ENCODE measurements at regions not wholly inside any gene's neighbourhood (a gene's known extent, or its start where the extent isn't known, plus 50 kb on each side); places are given as distances from the start of the nearest gene placed in this dataset.
A peak's percentile ranks its signal among the peaks of the same experiment; 100 is the strongest.
"Not testable (repeated sequence)": the region's sequence is repeated elsewhere in the genome, so short reads cannot be mapped to it uniquely, and the experiment has no call there.

DNA sequence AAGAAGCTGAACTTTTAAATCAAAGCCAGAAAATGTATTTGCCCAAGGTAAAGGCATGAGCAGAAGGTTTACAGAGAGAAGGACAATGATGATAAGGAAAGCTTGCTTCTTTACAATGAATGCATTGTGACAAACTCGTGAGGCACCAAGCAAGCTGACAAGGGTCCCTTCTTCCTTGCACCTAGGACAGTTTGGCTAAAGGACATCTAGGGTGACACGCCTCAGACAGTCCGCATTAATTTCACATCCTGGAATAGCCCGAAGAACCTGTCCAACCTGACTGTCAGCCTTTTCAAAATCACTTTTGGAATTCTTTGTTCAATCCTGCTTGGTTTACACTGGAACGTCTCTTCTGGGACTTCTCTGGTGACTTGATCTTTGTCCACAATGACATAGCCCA is 146.4 kb upstream of the MAP3K1 start:
- ATAC-seq (no peak), DNase-seq (no peak)
- intact Hi-C loops (cut with DNase I): no loop called here

DNA sequence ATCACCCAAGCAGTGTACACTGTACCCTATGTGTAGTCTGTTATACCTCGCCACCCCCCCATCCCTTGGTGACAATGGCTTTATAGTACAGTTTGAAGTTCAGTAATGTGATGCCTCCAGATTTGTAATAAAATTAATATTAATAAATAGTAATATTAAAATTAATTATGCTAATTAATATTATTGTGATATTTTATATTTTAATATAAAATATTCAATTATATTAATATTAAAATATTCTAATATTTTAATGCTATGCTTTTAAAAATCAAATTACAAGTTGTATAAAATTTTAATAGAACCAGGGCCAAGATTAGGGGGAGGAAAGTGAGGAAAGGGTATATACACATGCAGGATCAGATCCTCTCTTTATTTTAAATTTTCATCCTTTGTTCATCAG is 147.7 kb upstream of the MAP3K1 start:
- intact Hi-C loops (cut with DNase I): no loop called here
- no peak for ATAC-seq
- no peak for DNase-seq

- ATAC-seq: peak in 1 of 2 donors; percentile 64
- DNase-seq: peak; percentile 37
- intact Hi-C loops (cut with DNase I): no loop called here
Measured at GRCh38 chr5:56666901-56667300, 148.4 kb upstream of the MAP3K1 start.

DNA sequence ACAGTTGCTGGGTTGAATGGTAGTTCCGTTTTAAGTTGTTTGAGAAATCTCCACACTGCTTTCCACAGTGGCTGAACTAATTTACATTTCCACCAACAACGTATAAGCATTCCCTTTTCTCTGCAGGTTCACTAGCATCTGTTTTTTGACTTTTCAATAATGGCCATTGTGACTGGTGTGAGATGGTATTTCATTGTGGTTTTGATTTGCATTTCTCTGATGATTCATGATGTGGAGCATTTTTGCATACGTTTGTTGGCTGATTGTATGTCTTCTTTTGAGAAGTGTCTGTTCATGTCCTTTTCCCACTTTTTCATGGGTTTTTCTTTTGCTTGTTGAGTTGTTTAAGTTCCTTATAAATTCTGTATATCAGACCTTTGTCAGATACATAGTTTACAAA is 150.2 kb upstream of the MAP3K1 start:
- intact Hi-C loops (cut with DNase I); ATAC-seq; DNase-seq: not testable (repeated sequence)

DNA sequence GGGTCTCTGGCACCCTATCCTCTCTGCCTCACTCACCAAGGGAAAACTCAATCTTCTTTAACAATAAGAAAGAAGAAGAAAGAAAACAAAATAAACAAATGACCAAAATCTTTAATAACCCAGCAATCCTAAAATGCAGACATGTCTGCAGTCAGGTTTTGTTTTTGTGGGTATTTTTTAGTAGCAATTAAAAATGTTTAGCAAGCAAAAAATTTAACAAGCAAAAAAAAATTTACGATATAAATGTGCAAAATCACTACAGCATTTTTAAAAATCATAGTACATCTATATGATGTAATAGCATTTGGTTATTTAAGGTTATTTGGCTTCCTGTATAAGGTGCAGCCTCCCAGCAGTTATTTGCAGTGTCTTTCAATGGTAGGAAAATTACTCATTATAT is 151.3 kb upstream of the MAP3K1 start:
- intact Hi-C loops (cut with DNase I): no loop called here
- DNase-seq: no peak
- ATAC-seq: no peak

- intact Hi-C loops (cut with DNase I): no loop called here
- ATAC-seq (no peak), DNase-seq (no peak)
Measured at GRCh38 chr5:56663523-56663922, 151.8 kb upstream of the MAP3K1 start.

GRCh38 chr5:56662893-56663292 is 152.5 kb upstream of the MAP3K1 start:
- intact Hi-C loops (cut with DNase I): no loop called here
- DNase-seq (no peak), ATAC-seq (no peak)

DNA sequence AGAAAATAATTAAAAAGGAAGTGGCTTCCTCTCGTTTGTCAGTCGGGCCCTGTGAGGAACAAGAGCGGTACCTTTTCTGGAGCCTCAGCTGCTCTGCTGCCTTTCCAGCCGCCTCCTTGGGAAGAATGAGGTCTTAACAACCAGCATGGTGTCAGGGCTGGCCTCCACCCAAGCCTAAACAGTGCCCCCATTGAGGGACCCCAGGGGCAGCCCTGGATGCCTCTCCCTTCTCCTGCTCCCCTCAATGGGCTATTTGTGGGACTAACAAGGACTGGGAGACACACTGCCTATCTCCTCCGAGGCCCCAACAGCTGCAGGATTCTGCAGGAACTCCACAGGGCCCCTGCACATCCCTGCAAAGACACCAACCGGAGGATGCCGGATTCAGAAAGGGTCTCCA is 155.4 kb upstream of the MAP3K1 start:
- intact Hi-C loops (cut with DNase I): no loop called here

GRCh38 chr5:56658972-56659371 is 156.4 kb upstream of the MAP3K1 start:
- intact Hi-C loops (cut with DNase I): no loop called here
- no peak for ATAC-seq
- no peak for DNase-seq

More for the DNA sequence above, 155.4 kb upstream of the MAP3K1 start:
- no peak for DNase-seq
- no peak for ATAC-seq

DNA sequence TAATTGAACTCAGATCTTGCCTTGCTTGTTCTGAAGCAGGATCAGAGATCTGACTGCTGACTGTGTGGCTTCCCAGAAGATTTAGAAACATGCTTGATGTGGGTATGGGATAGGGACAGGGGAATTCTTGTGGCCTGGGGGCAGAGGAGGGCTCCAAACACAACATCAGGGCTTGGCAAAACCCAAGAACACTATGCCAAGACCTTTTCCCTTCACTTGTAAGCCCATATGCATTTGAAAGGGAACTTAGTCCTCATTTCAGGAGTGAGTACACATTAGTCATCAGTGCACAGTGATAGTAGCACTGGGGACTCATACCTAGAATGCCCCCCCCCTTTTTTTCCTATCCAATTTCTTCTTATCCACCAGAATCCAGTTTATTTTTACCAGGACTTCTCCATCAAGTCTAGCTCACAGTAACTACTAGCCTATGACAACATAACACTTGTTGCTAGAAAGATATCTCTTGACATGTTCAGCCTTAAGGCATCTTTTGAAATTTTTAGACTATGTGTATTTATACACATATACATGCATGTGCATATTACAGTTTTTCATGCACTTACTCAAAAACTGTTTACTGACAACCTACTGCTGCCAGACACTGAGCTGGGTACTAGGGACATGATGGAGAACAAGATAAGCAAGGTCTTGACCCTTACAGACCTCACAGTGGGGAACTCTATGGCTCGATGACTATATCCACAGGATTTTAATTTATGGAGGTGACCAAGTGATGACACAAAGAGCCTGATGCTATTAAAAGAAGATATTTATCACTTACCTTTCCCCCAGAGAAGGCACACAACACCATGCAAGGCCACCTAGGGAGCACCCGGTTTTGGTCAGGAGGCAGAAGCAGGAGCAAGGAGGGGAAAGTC is 158.3 kb upstream of the MAP3K1 start:
- intact Hi-C loops (cut with DNase I): no loop called here
- DNase-seq (no peak), ATAC-seq (no peak)

DNA sequence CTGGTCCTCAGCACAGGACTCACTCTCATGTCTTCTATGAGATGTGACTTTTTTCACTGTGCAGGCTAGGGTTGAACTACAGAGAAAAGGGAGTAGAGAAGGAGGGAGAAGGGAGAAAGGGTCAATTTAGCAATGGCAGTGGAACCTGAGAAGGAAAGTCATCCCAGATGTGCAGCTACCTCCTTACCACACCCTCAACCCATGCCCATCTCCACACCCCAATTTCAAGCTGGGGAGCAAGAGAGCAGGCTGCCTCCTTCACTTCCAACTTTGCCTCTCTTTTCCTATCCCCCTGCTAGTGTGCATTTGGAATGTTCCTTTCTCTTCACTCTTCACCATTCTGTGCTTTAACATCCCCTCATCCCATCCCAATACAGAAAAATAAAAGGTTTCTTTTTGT is 163.5 kb upstream of the MAP3K1 start:
- intact Hi-C loops (cut with DNase I): no loop called here
- DNase-seq (no peak), ATAC-seq (no peak)

DNA sequence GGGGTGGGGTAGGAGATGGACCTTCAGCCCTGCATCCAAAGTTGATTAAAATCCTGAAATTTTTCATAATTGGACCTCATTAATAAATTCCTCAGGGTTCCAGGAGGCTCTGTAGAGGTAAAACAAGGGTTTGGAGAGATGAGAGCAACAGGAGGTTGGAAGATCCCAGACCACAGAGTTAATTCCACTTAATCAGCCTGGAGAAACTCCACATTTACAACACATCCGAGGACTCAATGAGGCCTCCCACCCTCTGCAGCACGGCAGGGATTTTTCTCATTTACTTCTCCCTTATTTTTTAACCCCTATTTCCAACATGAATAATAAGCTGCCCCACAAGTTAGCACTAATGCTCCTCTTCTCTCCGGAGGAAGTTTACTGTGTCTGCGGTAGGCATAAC is 165.0 kb upstream of the MAP3K1 start:
- no peak for ATAC-seq
- intact Hi-C loops (cut with DNase I): no loop called here
- DNase-seq: no peak

GRCh38 chr5:56649569-56649968 is 165.8 kb upstream of the MAP3K1 start:
- intact Hi-C loops (cut with DNase I): no loop called here
- ATAC-seq (peak in 1 of 2 donors; percentile 75), DNase-seq (peak; percentile 25)

GRCh38 chr5:56648460-56649034 is 166.8 kb upstream of the MAP3K1 start:
- ATAC-seq (no peak), DNase-seq (no peak)
- intact Hi-C loops (cut with DNase I): no loop called here

DNA sequence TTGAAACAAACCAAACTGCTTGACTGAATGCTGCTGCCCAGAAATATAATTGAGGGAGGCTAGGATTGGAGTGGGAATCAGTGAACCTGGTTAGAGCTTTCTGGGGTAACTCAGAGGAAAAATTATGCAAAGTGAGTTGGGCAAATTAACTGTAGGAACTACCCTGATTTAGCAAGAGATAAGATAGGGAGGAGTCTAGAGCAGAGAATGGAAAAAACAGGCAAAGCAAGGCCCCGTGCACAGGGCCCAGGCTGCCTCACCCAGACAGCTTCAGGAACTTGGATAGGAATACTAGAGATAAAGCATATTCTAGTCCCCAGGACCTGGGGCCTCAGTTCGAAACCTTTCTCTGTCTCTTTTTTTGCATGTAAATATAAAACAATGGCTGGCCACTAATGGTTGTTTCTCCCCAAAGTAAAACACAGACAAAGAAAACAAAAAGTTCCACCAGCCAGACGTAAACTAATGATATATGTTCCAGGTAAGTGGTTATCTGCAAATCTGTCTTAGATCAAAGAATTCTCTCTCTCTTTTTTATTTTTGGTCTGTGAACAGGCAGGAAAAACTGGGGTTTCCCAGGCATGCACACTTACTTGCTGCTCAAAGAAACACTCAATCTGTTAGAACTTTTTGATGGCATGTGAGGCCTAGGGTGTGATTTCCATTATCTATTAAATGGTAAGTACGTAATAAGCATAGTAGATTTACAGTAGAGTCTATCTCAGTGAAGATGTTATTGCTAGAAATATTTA is 168.1 kb upstream of the MAP3K1 start:
- DNase-seq (no peak), ATAC-seq (no peak)
- intact Hi-C loops (cut with DNase I): no loop called here

- DNase-seq (no peak), ATAC-seq (no peak)
- intact Hi-C loops (cut with DNase I): no loop called here
Measured at GRCh38 chr5:56641635-56642260, 173.6 kb upstream of the MAP3K1 start.

DNA sequence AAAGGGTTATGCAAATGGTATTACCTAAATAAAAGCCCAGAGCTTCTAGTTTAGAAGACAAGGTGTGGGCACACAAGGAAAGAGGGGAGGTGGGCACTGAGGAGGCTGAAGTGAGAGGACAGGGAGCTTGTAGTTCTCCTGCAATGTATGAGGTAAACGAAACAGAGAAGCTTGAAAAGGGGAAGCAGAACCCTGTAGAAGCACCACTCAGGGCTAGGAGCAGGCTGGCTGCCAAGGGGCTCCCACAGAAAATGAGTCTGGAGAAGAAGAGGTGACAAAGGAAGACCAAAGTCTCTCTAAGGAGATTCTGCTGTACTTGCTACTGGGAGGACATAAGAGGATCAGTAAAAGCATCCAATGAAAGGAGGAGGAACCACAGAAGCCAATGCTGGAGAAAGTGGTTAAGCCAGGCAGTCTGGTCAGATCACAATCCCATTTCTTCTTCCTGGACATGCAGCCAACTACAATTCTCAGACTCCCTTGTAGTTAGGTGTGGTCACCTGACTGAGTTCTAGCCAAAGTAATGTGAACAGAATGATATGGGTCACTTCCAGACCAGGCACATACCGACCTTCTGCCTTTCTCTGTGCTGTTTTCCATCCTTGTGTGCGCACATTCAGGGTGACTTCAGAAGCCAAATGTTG is 174.5 kb upstream of the MAP3K1 start:
- ATAC-seq: peak in 1 of 2 donors; percentile 53
- intact Hi-C loops (cut with DNase I): no loop called here
- DNase-seq: no peak

GRCh38 chr5:56639476-56639875 is 175.9 kb upstream of the MAP3K1 start:
- DNase-seq (no peak), ATAC-seq (no peak)
- intact Hi-C loops (cut with DNase I): loop anchor here in 1 of 2 donors (10.0 kb wide), 1 partner anchor 155 kb away; no protein-coding TSS in a partner anchor

DNA sequence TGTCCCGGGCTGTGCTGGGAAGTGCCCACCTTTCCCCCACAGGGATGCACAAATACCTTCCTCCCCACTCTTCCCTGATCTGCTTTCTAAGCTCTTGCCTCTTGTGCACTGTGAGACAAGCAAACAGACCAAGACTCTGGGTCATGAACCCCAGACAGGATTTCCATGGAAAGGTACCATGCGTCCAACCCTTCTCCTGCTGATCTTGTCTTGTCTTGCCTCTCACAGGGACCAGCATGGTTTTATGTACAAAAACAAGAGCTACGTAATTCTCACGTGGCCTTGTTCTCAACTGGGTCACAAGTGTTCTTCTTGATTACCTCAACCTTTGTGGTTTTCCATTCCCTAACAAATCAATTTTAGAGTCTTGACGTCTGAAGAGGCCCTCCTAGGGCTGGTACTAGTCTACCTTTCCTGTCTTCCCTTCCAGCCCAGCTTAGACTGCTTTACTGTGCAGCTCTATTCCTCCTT is 176.5 kb upstream of the MAP3K1 start:
- no peak for DNase-seq
- intact Hi-C loops (cut with DNase I): loop anchor here in 1 of 2 donors (10.0 kb wide), 1 partner anchor 156 kb away; no protein-coding TSS in a partner anchor
- ATAC-seq: no peak
